ENCODE measurements at regions not wholly inside any gene's neighbourhood (a gene's known extent, or its start where the extent isn't known, plus 50 kb on each side); places are given as distances from the start of the nearest gene placed in this dataset.

DNA sequence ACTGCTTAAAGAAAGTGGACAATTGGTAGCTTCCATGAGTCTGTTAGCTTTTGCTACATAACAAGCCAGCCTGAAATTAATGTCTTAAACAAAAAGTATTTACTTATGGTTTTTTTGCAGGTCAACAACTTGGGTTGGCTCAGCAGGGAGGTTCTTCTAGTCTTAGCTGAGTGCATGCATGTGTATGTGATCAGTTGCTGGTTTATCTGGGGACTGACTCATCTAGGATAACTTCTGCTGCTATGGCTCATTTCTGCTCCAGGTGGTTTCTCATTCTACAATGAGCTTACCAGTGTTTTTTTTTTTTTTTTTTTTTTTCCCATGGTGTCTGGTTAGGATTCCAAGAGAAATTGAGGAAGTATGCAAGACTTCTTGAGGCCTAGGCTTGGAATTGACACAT is 244.7 kb downstream of the NSUN3 start:
- no peaks in the 10 kb centered on the region for H3K27me3 ChIP-seq (ENCODE audit: control insufficient read depth in 2 of 2, insufficient read depth in 2 of 2, low read length in 2 of 2)

DNA sequence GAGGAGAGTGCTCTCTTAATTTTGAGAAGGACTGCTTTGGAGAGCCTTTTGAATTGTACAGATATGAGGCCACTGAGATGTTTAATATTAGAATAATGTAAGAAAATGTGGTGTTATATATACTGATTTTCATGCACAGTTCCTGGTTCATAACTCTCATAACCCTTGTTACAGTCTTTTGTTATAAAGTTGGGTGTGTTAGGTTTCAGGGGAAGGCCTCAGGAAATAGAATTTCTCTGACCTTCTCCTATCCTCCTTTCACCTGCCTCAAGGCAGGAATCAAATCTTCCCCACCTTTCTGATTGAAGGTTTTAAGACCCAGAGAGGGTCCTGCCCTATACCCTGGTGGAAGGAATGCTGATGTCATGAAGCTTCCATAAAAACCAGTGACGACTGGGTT is 245.9 kb downstream of the NSUN3 start:
- Histone ChIP-seq H4K20me1 (ENCODE audit: insufficient read depth, low read length) (no peaks in the 10 kb centered on the region), H3K27ac (ENCODE audit: low read depth in 1 of 2, low read length in 2 of 2) (no peak overlapping the region), H3K9me3 (replicated peaks in 1 of 2; ENCODE audit: control insufficient read depth in 1 of 2, insufficient read depth in 1 of 2, low read length in 2 of 2) (no peaks in the 10 kb centered on the region), H3K79me2 (ENCODE audit: insufficient read depth, low read length) (no peaks in the 10 kb centered on the region), H2AFZ (ENCODE audit: insufficient read depth, low read depth, low read length, poor library complexity, severe bottlenecking) (no peak overlapping the region), H3K4me1 (ENCODE audit: control insufficient read depth in 1 of 2, insufficient read depth in 2 of 2, low read length in 2 of 2) (no peaks in the 10 kb centered on the region), H3K9ac (ENCODE audit: insufficient read depth, low read length, poor library complexity, severe bottlenecking) (no peak overlapping the region), H3K27me3 (ENCODE audit: control insufficient read depth in 2 of 2, insufficient read depth in 2 of 2, low read length in 2 of 2) (no peaks in the 10 kb centered on the region), H3K4me3 (replicated peaks in 1 of 3; ENCODE audit: low read depth in 2 of 3, low read length in 3 of 3) (no peak overlapping the region), H3K4me2 (replicated peaks; ENCODE audit: extremely low read depth, low read length, poor library complexity, severe bottlenecking) (no peak overlapping the region), H3K36me3 (replicated peaks in 1 of 2; ENCODE audit: control insufficient read depth in 1 of 2, insufficient read depth in 2 of 2, low read length in 2 of 2) (no peaks in the 10 kb centered on the region)
- no peak for DNase-seq
- intact Hi-C loops (cut with micrococcal nuclease) = no loop called here
- TF ChIP-seq, protein P1, sequence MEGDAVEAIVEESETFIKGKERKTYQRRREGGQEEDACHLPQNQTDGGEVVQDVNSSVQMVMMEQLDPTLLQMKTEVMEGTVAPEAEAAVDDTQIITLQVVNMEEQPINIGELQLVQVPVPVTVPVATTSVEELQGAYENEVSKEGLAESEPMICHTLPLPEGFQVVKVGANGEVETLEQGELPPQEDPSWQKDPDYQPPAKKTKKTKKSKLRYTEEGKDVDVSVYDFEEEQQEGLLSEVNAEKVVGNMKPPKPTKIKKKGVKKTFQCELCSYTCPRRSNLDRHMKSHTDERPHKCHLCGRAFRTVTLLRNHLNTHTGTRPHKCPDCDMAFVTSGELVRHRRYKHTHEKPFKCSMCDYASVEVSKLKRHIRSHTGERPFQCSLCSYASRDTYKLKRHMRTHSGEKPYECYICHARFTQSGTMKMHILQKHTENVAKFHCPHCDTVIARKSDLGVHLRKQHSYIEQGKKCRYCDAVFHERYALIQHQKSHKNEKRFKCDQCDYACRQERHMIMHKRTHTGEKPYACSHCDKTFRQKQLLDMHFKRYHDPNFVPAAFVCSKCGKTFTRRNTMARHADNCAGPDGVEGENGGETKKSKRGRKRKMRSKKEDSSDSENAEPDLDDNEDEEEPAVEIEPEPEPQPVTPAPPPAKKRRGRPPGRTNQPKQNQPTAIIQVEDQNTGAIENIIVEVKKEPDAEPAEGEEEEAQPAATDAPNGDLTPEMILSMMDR (IDR thresholded peaks at IDR 0.05) = no peak
- WGBS (ENCODE audit: insufficient coverage) = no CpG with 5 or more reads among the region's 1 CpG
- Mint-ChIP-seq H3K9me3 (peaks cover 0 to 12% (median 0%) of the 10 kb centered on the region in 7 donors), H3K27me3 (ENCODE audit: low read depth in 3 of 3) (no peaks in the 10 kb centered on the region), H3K27ac (no peak overlapping the region), H3K4me3 (no peak overlapping the region), H3K4me1 (no peaks in the 10 kb centered on the region), H3K36me3 (no peaks in the 10 kb centered on the region)

More for the DNA sequence above, 244.7 kb downstream of the NSUN3 start:
- no peak overlapping the region for H3K4me2 ChIP-seq (replicated peaks; ENCODE audit: extremely low read depth, low read length, poor library complexity, severe bottlenecking)
- H4K20me1 ChIP-seq (ENCODE audit: insufficient read depth, low read length) = no peaks in the 10 kb centered on the region
- Mint-ChIP-seq H3K4me3 (no peak overlapping the region), H3K27ac (no peak overlapping the region), H3K36me3 (no peaks in the 10 kb centered on the region), H3K27me3 (ENCODE audit: low read depth in 3 of 3) (no peaks in the 10 kb centered on the region), H3K4me1 (no peaks in the 10 kb centered on the region), H3K9me3 (peaks cover 0 to 10% (median 0%) of the 10 kb centered on the region in 7 donors)
- no peak overlapping the region for H3K4me3 ChIP-seq (replicated peaks in 1 of 3; ENCODE audit: low read depth in 2 of 3, low read length in 3 of 3)
- no peak overlapping the region for H3K9ac ChIP-seq (ENCODE audit: insufficient read depth, low read length, poor library complexity, severe bottlenecking)
- H3K4me1 ChIP-seq (ENCODE audit: control insufficient read depth in 1 of 2, insufficient read depth in 2 of 2, low read length in 2 of 2) = no peaks in the 10 kb centered on the region
- no peak overlapping the region for H2AFZ ChIP-seq (ENCODE audit: insufficient read depth, low read depth, low read length, poor library complexity, severe bottlenecking)
- H3K27ac ChIP-seq (ENCODE audit: low read depth in 1 of 2, low read length in 2 of 2) = no peak overlapping the region
- no peaks in the 10 kb centered on the region for H3K36me3 ChIP-seq (replicated peaks in 1 of 2; ENCODE audit: control insufficient read depth in 1 of 2, insufficient read depth in 2 of 2, low read length in 2 of 2)
- no peaks in the 10 kb centered on the region for H3K9me3 ChIP-seq (replicated peaks in 1 of 2; ENCODE audit: control insufficient read depth in 1 of 2, insufficient read depth in 1 of 2, low read length in 2 of 2)
- no peaks in the 10 kb centered on the region for H3K79me2 ChIP-seq (ENCODE audit: insufficient read depth, low read length)
- intact Hi-C loops (cut with micrococcal nuclease) = no loop called here
- TF ChIP-seq, protein P1 (IDR thresholded peaks at IDR 0.05) = no peak
- DNase-seq = no peak

All from CD14-positive monocyte (primary cell).